ENCODE measurements at regions not wholly inside any gene's neighbourhood (a gene's known extent, or its start where the extent isn't known, plus 50 kb on each side); places are given as distances from the start of the nearest gene placed in this dataset.

DNA sequence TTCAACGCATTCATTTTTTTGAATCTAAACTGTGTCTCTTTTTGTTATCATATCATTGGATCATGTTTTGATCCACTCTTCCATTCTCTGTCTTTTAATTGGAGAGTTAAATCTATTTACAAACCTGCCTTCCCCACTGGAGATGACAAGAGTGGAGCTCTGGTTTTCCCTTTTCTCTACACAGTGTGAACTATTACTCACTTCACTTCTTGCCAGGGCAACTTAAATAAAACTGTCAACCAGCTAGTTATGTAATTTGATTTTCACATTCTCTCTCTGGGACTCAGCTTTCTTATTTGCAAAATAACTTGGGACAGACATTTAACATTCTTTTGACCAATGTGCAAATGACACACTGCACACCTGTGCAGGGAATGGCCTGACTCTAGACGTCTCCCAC is 230.8 kb upstream of the CST7 start:
- no peak for DNase-seq

DNA sequence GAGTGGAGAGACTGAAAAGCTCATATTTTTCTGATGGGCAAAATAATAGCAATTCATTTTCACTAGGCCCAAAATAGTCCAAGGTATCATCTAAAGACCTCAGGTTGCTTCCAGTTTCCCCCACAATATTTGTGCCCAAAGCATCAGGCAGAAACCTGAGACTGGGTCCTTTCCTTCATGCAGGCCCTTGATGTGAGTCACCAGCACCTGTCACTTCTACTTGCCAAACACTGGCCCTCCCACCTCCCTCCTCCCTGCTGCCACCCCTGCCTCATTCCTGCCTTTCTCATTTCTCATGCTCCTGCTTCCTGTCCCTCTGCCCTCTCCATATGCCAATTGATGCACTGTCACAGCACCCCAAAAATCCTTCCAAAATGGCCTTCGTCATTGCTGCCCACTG is 230.4 kb upstream of the CST7 start:
- DNase-seq = no peak

DNA sequence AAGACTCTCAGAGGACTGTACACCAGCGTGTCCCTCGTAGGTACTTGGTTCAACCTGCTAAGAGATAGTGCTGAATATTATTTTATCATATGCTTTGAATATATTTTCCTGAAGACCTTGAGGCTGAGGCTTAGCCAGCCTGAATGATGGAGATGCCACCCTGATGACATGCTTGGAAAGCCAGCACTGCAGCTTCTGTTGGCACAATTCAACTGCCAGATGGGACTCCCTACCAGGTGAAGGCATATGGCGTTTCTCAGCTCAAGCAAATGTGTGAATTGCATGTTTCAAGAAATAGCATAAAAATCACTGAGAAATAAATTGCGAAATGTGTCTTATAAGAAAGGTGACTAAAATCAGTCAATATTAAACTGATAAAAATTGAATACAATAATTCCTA is 228.1 kb upstream of the CST7 start:
- no peak for DNase-seq

DNA sequence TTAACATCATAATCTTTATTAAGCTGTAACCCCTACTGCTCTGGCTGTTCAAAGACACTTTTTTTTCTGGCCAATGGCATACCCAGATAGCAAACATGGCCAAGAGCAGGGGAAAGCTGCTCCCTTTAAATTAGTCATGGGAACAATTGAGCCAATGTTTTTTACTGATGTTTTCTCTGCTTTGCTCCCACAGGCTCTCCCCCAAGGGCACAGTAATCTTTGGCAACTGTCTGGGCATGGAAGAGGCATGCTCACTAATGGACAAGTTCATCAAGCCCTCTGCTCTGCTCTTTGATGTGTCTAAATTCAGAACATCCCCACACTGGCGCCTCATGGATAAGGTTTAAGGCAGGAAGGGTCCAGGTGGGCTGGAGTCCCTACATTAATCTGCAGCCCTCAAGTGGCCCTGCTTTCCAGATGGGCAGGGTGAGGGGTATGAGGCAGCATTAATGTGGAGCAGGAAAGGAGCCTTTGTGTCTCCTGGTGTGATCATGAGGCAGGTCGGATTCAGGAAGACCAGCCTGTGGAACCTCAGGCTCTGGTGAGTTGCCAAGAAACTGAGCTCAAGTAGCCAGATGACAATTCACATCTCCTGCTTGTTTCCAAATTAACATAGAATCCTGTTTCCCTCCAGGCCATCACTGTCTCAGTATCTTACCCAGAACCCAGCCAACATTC is 227.0 kb upstream of the CST7 start:
- DNase-seq = no peak

DNA sequence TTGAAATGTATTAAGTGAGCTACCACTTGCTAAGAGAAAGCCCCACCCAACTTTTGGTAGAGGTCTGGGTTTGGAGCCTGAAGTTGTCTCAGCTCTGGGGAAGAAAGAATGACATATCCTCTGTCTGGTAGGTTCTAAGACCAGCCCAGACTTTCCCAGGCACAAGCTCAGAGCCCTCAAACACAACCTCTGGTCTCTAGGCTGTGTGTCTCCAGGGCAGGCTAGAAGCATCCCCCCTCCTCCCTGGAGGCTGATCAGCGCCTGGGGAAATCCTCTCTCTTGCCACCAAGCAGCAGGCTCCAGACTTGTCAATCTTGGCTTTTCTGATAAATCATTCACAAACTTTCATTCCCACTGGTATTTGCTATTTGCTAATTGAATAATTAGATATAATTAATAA is 226.5 kb upstream of the CST7 start:
- DNase-seq = no peak

DNA sequence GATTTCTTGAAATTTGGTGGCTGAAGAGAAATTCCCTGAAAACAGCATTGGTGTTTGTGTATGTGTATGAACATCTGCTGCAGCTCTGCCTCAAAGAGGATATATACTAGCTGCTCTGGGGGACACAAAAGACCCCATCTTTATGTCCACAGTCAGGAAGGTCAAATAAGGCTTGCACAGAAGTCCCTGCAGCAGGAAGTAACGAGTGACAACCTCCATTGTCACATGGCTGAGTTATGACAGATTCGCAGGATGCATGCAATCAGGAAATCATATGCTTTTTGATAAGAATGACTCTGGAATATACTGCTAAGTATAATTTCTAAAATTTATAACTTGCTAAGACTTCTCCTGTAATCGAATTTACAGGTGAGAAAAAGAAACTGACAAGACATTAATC is 225.9 kb upstream of the CST7 start:
- no peak for DNase-seq

DNA sequence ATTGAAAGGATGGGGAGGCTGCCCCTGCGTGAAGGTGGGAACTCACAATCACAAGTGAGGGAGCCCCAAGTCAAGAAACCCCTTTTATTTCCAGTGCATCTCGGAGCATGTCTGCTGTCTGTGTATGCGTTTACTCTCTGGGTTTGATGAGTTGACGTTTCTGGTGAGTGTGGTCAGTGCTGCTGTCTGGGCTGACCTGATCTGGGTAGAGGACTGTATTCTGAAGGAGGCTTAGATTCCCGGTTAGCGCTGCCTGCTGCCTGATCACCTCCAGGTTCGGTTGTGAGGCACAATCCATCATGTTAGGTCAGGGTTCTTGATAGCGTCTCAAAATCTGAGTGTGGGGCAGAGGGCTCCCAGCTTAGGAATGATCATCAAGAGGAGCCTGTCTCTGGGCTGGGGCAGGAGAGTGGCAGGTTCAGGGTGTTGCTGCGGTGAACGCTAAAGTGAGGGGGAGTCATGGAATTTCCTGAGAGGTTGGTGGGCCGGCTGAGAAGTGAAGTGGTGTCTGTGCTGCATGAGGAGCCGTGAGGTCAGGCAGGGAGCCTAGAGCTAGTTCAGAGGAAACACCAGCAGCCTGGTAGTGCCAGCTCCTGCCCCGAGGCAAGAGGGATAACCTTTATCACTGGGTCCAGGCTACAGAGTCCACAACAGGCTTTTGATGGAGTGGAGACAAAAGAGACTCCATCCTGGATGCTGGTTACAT is 225.3 kb upstream of the CST7 start:
- DNase-seq = no peak

DNA sequence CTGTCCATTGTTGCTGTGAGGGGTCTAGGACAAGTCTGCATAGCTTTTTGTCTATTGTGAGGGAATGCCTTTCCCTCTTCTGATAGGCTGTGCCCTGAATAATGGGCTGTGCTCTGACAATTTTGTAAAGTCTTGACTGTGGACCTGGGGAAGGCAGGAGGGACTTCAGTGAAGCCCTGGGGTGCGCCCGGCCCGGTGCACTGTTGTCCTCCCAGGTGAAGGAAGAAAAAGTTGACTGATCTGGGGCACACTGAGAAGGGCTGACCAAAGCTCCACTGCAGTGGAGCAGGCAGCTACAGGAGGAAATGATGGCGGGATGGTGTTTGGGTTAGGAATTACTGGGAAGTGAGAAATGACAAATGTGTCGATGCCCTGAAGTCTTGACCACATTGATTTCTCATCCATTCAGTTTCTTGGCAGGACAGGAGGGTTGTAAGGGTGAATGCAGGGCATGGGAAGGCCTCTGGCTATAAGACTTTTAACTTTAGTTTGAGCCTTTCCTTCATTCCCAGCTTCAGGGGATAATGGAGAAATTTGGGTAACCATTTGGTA is 224.0 kb upstream of the CST7 start:
- no peak for DNase-seq

DNA sequence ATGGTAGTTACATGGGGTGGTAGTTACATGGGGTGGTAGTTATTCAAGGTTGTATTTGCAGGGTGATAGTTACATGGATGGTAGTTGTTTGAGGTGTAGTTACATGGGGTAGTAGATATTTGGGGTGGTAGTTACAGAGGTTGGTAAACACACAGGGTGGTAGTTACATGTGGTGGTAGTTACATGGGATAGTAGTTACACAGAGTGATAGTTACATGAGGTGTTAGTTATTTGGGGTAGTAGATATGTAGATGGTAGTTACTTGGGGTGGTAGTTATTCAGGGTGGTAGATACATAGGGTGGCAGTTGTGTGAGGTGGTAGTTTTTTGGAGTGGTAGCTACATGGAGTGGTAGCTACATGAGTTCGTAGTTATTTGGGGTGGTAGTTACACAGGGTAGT is 221.3 kb upstream of the CST7 start:
- no peak for DNase-seq

DNA sequence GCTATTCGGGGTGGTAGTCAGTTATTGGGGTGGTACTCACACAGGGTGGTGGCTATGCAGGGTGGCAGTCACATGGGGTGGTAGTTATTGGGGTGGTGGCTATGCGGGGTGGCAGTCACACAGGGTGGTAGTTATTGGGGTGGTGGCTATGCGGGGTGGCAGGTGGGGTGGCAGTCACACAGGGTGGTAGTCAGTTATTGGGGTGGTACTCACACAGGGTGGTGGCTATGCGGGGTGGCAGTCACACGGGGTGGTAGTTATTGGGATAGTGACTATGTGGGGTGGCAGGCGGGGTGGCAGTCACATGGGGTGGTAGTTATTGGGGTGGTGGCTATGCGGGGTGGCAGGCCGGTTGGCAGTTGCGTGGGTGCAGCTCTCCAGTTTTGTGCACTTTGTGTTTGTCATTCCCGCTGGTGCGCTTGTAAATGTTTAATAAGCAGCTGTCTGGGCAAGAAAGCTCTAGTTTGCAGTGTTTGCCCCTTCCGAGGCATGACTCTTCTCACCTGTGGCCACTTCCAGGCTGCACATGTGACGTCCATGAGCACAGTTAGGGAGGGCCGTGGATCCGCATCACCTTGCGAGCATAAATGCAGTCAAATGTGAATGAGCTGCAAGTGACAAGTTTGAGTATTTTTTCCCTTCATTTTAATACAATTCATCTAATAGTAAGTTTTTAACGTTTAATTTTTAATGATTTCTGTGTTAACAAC is 219.0 kb upstream of the CST7 start:
- DNase-seq = no peak

DNA sequence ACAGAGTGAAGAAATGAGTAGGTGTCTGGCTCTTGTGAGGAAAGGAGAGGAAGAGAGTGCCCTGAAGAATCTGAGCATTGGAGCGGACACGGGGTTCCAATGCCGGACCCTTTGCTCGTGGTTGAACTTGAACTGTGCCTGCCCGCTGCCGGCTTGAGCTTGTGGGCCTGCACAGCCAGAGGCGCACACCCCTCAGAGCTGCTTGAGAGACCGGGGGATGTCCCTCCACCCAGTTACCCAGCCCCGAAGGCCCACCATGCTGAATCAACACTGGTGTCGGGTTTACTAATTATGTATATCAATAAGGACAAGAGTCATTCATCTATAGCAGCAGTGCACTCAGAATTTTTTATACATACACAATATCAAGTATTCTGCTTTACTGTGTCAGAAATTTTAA is 218.3 kb upstream of the CST7 start:
- no peak for DNase-seq

DNA sequence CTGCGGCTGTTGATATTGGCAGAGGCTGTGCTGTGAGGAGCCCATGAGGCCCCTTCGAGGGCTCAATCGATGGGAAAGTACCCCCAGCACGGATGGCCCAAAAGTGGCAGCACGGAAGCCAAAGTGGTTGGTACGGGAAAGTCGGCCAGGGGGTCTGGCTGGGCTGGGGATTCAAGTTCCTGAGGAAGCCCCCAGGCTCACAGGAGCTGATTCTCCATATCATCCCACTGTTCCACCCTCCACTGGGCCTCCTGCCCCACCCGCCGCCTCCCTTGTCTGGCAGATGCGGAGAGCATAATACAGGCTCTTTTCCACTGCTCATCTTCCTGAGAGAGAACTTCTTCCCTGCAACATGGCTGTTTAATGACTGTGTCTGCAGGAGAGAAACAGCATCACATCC is 217.8 kb upstream of the CST7 start:
- DNase-seq = no peak

DNA sequence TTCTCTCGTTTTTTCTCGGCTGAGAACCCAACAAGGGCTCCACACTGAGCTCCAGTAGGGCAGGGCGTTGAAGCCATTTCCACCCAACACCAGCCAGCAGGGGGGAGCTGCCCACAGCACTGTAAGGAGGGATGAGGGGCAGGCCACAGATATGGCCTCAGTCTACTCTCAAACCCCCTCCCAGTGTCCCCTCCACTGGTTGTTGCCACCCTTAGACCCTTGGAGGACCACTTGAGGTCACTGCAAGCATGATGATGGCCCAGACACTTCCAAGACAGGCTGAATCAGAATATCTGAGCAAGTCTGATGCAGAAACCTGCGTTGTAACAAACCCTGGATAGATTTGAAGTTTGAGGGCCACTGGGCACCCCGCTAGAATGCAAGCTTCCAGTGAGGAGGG is 217.0 kb upstream of the CST7 start:
- no peak for DNase-seq

DNA sequence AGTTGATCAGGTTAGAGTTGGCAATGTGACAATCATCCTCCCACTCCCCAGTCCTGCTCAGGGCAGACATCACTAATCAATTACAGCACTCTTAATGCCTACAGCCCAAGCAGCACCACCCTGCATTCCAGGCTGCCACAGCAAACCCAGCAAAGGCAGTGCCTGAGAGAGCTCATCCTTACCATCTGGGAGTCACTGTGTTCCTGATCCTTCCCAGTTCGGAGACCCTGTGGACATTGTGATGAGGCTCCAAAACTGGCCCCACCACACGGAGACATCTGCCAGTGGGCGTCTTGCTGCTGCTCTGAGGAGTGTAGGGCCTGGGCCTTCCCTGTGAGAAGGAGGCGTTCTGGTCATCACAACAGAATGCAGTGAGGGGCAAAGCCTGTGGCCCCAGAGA is 216.5 kb upstream of the CST7 start:
- DNase-seq = no peak

DNA sequence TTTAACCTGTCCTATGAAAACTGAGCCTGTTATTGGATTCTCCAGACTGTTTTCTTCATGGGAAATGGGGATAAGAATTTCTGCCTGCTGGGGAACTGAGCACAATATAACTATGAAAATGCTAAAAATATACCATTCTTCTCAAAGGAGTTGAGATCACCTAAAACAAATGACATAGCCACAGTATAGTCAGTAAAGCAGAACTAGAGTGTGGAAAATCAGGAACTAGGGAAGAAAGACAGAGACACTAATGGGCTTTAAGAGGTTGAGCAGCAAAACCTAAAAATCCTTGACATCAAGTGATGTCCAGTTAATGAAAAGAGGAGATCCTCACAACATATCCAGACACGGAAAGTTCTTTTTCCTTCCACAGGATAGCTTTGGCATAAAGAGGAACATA is 215.7 kb upstream of the CST7 start:
- no peak for DNase-seq

DNA sequence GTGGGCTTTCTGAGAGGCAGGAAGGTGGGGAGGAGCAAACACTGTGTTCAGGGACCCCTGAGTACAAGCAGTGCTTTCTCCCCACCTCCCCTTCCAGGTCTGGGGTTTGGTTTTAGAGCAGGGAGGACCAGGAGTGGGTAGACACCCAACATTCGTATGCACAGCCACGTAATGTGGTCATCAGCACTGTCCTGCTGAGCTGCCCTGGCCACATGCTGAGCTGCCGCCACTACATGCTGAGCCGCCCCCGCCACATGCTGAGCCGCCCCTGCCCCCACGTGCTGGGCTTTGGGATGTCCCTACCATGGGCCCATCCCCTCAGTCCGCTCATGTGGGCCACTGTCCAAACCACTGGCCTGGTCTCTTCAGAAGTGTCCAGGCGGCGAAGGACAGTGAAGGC is 214.9 kb upstream of the CST7 start:
- DNase-seq = no peak

DNA sequence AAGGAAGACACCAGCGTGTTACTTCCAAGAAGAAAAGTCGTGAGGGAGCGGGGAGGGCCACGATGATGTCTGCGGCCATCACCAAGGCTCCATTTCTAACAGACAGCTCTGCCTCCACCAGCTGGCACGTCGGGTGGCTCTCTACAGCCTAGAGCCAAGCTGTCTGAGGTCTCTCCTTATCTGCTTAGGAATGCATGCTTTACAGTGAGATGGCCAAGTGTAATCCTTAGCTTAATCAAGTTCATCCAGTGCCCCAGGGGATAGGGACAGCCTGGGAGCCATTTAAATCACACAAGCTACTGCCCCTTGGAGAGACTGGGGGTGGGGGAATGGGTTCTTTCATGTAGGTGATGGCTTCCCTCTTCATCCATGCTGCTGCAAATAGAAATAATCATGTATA is 213.8 kb upstream of the CST7 start:
- DNase-seq = no peak

DNA sequence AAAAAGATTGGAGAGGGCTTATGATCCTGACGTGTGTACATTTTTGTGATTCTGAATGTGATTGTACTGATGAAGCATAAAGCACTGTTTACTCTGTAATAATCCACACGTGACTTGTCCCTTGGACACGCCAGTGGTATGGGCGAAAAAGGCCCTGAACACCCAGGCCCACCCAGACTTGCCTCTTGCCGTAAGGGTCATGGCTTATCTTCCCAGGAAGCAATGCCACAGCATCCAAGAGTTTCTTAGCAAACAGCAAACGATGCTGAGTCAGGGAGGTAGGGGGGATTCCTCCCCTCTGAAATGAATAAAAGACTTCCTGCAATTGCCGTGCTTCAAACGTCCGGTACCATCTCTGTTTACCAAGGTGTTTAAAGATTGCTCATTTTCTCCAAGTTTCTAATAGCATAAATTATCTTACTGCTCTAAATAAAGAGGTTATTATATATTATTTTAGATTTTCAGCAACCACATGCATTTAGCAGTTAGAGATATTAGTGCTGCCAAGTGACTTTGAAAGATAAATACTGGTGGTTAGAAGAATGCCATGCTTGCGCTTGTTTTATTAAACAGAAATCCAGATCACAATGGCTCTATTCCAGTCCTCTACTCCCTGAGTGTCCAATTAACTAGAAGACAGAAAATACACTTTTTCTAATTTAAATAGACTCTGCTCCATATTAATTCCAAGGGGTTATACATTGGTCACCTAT is 212.8 kb upstream of the CST7 start:
- no peak for DNase-seq

DNA sequence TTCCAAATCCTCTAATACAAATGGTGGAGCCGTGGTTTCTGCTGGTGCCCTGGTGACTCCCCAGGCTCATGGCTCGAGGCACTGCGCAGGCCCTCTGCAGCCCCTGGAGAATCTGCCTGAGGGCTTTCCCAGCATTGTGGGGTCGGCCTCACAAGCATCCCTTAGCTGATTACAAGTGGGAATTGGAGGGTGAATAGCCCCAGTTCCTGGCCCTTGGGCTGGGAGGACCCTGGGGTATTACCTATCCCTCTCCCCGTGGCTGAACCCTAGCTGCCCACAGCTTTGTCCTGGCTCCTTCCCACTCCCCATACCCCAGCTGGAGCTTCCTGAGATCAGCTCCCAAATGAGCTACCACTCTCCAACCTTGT is 212.2 kb upstream of the CST7 start:
- no peak for DNase-seq

DNA sequence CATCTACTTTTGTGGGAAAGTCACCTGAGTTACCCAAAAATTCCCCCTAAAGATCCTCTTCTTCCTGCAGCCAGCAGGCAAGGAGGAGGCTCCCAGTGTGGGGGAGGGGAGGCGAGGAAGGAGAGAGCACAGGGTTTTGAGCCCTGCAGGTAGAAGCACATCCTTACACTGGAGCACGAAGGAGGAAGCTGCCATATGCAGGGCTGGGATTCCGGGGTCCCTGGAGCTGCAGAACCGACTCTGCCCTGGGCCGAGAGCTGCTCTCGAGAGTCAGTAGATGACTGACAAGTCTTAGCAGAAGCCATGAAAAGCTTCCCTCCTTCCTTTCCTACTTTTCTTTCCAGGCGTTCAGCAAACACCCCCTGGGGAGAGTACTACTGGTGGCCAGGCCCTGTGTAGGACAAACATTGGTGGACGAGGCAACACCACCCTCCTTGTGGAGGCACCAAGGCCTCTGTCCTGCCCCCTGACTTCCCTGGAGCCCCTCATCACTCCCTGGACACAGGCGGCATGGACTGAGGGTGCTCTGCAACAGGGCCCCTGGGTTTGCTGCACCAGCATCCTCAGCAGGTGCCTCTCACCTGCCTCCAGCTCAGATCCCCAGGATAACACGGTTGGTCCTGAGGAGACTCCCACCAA is 211.7 kb upstream of the CST7 start:
- no peak for DNase-seq

DNA sequence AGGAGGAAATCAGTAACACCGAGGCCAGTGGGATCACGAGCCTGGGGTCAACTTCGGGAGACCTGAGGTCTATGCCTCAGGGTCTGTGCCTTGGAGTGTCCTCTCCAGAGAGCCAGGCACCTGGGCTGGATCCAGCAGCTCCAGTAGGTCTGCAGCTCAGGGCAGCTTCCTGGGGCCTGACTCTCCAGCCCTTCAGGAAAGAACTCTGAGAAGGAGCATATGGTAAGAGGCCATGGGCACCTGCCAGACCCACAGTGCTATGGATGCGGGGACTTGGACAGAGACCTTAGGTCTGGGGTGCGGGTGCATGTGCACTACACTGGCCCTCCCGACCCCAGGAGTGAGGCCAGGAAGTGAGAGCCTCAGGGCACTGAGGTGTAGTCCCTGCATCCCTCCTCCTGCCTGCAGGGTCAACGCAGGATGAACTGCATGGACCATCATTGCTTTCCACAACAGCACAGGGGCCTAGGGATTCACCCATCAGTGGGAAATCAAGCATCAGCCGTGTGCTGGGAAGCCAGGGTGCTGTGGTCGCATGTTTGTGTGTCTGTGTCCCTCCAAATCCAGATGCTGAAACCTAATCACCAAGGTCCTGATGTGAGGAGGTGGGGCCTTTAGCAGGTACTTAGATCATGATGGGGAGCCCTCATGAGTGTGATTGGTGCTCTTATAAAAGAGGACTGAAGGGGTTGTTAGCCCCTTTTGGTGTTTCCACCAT is 210.9 kb upstream of the CST7 start:
- DNase-seq = no peak

DNA sequence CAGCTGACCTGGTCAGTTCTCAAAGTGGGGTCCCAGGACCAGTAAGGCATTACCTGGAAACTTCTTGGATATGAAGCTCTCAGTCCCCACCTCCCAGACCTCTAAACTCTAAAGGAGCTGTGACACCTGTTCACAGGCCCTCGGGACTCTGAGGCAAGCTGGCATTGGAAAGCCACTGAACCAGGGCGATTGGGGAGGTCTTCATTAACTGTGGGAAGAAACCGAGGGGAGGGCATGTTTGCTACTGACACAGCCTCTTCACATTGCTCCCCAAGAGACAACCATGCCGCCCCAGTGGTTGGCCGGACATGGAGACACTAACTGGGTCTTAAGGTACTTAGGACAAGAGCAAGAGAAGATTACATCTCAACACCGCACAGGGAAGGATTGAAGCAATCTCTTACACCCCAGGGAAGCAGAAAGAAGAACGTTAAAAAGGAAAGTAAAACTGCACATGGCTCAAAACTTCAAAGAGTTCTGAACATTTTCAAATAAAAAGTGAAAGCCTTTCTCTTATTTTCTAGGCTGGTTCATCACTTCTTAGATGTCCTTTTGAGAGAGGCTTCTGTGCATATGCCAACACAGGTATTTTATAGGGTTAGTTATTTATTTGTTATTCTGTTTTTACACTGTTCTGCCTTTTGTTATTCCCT is 210.0 kb upstream of the CST7 start:
- DNase-seq = no peak

Data from AML-193 (cell line).